Hippocampal formation (tissue), 2 donors: ENCODE measurements at regions not wholly inside any gene's neighbourhood (a gene's known extent, or its start where the extent isn't known, plus 50 kb on each side); places are given as distances from the start of the nearest gene placed in this dataset.

Source experiments
- DNase-seq, 2 donors: peaks; one replicate each; lab custom pipeline; 2025; lab: John Stamatoyannopoulos, UW

DNA sequence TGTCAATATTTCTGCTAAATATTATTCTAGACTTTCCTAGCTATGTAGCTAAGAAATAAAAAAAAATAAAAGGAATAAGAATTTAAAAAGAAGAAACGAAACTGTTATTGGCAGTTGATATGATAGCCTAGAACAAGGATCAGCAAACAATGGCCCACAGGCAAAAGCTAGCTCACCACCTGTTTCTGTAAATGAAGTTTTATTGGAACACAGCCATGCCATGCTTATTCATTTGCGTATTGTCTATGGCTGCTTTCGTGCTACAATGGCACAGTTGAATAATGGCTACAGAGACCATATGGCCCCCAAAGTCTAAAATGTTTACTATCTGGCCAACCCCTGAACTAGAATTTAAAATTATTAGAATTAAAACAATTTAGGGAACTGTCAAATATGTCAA lies 952.6 kb upstream of the MAP3K7 start:
- DNase-seq: no peak

DNA sequence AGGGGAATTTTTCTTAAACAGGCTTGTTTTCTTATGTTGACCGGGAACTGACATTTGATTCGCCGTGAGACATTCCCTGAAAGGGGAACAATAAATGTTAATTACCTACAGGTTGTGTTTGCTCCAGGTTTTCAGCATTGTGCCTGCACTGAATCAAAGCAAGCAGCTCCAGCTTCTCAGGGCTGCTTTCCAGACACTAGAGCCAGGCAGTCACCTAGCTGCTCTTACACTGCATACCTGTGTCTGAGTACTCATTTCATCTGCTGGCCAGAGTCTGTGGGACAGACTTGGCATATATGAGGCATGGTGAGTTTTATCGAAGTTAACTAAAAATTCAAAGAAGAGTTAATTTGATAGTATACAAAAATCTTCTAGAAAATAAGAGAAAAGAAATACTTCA lies 951.8 kb upstream of the MAP3K7 start:
- DNase-seq: no peak

DNA sequence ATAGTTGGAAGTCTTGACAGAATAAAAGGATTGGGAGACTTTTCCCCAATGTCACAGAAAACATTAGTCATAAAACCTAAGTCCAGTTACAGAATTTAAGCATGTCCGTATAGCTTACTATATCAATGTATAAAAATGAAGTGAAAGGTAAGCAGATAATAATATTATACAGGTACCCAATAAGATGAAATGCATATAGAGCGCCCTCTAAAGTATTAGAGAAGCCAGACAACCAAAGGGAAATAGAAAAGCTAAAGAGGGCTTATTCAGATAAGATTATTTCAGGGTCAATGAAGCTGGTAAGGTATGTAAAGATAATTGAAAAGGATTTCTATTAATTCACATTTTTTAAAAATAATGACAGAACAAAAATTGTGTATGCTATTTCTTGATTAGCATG lies 947.7 kb upstream of the MAP3K7 start:
- no peak for DNase-seq

DNA sequence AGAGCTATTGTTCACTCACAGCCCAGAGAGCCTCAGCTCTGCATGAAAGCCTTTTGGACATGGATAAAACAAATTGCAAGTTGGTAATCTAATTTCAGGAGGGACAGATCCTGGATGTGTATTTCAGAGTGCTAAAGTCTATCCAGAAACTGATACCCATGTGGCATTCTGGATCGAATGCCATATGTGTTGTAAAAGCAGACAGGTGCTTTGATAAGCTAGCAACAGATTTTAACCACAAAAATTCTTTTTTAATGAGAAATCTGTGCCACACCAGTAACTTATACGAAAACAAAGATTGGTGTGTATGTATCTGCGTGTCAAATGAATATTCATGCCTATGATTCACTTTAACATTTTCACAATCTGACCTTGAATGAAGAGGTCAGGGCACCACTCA lies 936.6 kb upstream of the MAP3K7 start:
- no peak for DNase-seq

DNA sequence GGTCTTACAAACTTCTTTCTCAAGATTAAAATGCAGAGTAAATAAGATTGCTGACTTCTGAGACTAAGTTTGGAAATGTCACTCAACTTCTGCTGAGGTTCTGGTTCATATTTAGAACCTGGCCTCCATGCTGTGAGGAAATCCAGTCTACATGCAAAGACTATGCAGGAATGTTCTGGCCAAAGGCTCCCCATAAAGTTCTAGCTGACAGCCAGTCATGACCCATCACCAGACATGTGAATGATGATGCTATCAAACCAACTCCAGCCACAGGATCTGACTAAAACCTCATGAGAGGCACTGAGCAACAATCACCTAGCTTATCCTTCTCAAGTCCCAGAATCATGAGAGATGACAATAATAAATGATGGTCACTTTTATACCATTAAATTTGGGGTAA lies 935.1 kb upstream of the MAP3K7 start:
- no peak for DNase-seq

DNA sequence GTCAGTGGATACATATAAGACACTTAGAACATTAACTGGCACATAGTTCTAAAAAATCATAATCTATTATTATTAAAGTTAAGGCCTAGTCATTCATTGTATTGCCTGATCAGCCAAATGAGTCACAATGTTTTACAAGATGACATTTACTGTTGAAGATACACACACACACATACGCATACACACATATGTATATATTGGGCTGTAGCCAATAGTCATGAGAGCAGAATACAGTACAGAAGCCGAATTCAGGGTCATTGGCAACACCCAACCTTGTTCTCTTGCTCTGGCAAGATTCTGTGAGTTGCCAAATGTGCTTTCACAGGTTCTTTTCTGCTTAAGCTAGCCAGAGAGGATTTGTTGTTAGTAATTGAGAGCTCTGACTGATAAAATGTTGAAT lies 922.8 kb upstream of the MAP3K7 start:
- no peak for DNase-seq

DNA sequence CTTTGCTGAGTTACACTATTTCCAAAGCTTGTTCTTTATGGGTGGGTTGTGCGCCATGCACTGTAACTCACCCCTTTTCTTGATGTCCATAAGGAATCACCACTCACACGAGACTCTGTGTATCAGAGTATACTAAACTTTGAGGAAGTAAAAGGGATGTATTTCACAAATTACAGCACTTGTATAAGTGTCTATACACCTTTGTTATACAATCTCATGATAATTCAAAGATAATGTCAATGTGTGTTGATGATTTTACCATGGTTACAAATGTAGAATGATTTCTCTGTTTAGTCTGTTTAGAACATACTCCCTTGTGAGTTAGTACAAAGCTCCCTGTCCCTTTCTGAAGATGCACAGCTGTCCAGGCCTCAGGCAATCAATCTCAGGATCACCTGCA lies 922.2 kb upstream of the MAP3K7 start:
- no peak for DNase-seq

DNA sequence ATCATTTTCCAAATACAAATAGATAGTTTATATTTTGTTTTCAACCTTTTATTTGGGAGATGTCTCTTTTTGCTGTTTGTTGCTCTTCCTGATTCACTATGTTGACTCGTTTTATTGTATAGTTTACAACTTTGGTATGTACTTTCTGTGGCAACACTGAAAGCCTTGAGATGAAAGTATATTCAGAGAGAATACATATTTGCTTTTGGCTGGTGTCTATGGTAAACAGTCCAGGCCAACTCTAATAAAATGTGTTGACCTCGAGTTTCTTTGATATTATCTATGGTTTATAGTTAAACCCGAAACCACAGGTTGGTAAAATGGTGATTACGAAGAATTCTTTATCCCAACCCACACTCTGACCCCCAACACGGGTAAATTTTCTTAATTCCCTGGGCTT lies 919.6 kb upstream of the MAP3K7 start:
- no peak for DNase-seq

DNA sequence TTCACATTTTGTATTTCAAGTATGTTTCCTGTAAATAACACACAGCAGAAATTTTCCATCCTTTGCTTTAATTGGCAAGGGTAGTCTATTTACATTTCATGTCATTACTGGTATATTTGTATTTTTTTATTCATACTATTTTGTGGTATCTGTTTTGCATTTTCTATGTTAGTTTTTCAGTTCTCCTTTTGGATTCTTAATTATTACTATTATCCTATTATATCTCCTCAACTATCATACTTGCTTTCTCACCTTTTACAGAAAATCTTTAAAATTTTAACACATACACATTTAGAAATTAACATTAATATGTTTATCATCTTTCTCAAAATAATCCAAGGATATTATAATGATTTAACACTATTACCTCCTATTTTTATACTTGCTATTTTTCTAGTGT lies 918.3 kb upstream of the MAP3K7 start:
- no peak for DNase-seq

DNA sequence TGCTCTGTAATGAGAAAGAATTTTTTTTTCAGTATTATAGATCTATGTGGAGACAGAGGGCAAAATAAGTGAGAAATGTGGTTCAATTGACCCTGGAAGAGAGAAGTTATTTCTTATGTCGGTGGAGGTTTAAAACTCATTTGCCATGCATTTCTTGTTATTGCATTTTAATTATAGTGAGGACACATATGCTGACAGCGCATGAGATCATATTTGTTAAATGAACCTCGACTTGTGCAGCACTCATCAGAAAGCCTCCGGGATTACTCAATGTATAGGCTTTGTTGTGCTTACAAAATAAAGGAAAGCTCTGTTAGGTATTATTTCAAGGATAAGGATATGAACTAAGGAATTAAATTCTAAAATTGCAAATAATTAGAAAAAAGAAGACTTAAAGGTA lies 915.1 kb upstream of the MAP3K7 start:
- DNase-seq: no peak

DNA sequence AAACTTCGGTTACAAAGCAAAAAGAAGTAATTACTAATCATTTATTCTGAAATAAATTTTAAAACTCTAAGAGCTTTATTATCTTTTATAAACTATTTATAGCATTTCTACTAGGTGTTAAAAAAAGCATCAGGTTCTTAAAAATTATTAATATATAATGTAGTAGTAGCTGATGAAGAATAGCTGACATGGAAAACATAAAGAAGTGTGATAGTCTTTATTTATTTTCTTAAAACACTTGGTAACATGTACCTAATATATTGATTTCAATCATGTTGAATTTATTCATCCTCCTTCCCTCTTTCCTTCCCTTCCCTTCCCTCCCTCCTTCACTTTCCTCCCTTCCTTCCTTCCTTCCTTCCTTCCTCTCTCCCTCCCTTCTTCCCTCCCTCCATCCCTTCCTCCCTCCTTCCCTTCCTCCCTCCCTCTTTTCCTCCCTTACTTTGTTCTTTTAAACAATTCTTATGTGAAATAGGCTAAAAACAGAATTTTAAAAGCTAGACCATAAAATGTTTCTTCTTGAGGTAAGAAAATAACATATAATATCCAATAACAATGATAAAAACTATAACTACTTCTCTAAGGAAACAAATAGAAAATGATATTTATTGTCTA lies 913.9 kb upstream of the MAP3K7 start:
- DNase-seq: no peak

DNA sequence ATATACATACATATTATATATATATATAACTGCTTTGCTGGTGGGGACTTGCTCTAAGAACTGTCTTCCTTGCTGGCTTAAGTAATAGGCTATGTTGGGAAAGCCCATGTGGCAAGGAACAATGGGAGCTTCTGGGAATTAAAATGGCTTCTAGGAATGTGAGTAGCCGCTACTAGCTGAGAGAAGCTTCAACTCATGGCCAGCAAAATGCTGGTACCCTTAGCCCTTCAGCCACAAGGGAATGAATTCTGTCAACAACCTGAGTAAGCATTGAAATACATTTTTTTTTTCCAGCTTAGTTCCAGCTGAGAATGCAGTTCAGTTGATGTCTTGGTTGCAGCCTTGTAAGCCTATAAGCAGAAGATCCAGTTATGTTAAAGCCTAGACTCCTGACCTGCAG lies 911.7 kb upstream of the MAP3K7 start:
- DNase-seq: no peak

DNA sequence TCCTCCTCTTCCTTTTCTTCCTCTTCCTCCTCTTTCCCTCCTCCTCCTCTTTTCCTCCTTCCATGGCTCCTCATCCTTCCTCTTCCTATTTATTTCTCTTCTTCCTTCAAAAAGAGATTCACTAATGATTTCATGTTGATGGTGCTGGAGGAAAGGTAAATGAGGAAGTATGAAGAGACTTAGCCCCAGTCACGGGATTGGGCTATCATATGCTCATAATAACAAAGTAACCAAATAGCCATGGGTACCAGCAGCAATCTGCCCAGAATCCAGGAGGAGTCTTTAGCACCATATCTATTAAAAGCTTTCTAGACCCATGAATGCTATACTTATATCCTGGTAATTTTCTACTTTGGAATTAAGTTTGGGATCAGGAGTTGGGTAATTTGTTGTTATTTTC lies 910.9 kb upstream of the MAP3K7 start:
- no peak for DNase-seq

DNA sequence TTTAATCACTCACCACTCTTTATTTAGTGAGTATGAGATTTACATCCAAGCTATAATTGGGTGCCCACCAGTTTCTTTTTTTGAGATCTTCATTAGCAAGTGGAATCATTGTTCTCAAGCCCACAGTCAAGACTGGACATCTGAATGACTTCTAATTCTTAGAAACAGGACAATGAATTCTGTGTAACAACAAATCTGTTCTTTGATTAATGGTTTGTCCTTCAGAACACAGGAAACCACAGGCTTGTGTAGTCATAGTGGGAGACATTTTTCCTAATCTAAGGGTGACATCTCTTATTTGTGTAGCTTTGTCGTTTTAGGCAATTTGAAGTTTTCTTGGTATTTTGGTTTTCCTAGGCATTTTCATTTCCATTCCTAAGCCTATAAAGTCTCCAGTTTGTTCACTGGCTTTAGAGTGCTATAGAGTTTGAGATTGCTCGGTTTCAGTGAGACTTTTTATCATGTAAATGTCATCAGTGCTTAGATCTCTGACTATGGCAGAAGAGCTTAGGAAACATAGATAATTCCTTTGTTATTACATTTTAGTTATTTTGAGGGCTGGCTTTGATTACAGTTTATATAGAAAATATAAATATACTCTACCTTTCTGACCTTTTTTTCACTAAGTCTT lies 903.9 kb upstream of the MAP3K7 start:
- no peak for DNase-seq

DNA sequence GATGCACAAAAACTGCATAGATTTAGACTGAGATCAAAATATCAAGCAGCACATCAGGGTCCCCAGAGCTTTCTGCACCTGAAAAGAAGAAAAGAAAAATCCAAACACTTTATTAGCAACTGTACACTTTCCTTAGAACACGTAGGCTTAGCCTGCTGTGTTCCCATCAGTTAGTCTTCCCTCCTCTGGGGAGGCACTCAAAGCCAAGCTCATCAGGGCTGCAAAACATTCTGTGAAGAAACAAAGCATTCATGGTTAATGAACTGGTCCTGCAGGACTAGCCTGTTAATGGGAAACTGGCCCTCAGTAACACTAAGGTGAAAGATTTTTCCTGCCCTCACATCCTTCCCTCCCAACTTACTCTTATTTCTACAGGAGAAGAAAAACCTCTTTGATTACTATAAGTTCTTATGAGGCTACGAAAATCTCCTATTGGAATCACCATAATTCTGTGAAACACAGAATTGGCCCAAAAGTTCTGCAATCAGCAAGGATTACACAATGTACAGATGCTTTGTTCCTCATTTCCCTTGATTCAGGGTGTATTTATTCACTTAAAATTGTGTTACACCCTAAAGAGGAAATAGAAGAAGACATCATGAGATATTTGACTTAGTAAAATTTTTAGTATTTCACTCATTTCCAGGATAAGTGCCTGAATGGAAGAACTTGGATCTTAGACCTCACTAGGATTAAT lies 901.0 kb upstream of the MAP3K7 start:
- DNase-seq: no peak

DNA sequence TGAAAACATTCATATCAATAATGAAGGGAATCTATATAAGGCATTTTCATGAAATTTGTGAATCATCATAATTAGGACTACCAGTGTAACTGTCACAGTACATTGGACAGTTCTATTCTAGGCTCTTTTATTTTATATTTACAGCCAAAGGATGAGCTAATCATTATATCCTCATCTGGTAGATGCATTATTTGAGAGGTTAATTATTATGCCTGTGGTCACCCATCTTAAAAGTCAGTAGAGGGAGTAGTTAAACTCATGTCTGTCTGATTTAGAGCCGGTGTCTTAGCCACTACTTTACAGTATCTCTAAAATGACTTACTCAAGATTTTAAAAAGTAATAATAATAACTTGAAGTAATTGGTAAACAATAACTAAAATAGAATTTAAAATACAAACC lies 899.3 kb upstream of the MAP3K7 start:
- no peak for DNase-seq

DNA sequence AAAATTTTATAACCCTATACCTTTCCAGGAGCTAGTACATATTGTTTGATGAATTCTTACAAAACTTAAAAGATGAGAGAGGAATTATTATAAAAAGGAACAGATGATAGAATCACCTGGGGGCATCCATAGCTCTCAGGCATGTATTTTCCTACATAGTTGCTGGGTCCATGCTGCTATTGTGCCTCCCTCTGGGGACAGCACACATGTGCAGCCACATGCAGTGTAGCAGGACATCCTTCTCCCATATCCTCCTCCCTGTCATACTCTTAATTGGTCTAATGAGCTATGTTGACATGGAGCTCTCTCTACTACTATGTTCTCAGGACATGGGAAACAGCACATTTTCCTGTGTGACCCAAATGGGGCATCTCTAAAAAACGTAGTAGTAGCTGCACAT lies 898.2 kb upstream of the MAP3K7 start:
- no peak for DNase-seq

DNA sequence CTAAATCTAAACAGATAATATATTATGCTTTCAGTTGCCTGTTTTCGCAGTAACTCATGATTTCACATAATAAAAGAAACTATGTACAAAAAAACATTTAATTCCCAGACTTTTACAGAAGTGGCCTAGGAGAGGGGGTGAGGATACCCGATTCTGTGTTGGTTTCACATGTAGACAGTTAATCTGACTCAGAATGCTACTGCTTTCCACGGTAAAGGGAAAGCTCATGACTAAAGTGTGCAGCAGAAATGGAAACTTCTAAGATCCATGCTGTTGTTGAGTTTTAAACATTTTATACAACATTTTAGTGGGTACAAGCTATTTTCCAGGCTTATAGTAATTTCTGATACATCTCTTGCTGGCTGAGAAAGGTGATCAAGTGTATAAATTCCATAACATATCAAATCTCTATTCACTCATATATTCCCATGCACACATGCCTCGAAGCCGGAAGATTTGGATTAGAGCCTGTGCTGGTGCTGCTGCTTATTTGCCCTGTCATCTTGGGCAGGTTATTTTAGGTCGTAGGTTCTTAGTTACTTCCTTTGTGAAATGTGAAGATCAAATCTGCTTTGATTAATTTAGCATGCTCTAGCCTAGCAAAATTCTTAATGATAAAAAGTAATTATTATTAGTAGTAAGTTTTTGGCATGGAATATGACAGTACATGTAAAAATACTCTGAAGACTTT lies 896.7 kb upstream of the MAP3K7 start:
- DNase-seq: no peak

DNA sequence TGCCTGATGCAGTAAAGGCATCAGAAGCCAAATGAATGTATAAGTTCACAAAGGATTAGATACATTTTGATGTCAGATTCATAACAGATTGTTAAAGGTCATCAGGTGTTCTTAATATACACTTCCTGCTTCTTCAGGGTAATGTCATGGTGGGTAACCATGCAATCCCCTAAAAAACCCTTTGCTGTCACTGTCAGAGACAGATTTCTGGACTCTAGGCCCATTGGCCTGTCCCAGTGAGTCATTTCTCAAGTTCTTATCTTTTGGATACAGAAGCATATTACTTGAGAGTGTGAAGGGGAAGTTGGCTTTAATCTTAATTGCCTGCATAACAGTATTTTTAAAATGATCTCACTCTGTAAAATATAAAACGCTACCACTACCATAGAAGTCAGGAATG lies 895.6 kb upstream of the MAP3K7 start:
- DNase-seq: no peak

DNA sequence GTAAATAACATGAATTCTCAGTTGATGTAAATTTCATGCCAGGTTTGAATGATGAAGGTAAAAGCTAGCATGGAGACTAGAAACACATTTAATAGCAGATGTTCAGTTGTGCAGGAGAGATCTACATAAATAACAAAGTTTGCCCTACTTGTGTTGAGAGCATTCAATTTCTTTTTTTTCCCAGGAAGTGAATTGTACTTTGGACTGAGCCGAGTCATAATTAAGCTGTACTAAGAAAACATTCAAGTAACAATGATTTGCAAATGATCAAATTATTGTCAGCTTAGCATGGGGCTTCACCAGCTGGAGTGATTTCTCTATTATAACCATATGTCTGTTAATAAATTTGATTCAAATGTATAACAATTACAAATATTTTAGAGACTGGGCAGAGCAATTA lies 893.5 kb upstream of the MAP3K7 start:
- DNase-seq: no peak

DNA sequence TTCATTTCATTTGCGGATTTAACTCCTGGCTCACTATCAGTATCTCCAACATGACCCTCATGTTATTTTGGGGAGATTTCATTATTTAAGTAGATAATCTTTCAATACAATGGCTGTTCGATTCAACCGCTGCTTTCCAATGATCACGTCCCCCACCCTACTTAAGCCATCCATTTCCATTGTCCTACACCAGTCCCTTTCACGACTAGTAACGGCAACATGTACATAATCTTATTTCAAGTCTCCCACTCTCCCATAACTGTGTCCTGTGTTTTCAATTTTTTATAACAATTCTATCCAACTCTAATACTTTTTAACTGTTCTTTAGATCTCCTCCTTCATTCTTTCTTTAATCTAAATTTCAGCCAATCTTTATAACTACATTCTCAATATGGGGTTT lies 890.8 kb upstream of the MAP3K7 start:
- DNase-seq: no peak

DNA sequence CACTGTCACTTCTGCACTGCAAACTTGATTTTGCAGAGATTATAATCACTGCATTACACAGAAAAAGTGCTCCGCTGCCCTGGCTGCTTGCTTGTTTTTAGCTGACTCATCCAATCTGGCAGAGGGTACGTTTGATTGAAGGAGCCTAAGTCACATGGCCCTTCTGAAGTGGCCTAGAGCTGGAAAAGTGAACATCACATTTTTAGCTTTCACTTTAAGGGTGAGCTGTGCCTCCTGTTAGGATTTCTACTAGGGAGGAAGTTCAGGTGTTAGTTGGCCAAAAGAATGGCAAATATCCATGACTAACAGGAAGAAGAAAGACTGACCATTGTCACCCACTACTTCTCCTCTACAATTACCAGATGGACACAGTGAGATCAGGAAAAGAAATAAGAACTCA lies 889.1 kb upstream of the MAP3K7 start:
- no peak for DNase-seq

DNA sequence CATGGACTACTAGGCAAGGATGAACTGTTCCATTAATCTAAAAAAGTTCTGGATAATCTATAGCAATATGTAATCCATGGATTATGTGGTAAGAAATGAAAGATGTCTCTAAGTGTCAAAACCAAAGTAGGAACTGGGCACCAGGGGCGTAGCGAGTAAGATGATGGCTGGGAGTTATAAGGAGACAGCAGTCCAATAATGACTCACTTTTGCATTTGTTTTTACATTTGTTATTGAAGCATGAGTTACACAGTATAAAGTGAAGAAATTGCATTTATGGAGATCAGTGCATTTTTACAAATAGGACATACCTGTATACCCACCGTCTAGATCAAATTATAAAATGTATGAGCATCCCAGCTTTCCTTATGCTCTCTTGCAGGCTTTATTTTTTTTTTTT lies 878.5 kb upstream of the MAP3K7 start:
- no peak for DNase-seq
